ENCODE measurements at regions not wholly inside any gene's neighbourhood (a gene's known extent, or its start where the extent isn't known, plus 50 kb on each side); places are given as distances from the start of the nearest gene placed in this dataset.

DNA sequence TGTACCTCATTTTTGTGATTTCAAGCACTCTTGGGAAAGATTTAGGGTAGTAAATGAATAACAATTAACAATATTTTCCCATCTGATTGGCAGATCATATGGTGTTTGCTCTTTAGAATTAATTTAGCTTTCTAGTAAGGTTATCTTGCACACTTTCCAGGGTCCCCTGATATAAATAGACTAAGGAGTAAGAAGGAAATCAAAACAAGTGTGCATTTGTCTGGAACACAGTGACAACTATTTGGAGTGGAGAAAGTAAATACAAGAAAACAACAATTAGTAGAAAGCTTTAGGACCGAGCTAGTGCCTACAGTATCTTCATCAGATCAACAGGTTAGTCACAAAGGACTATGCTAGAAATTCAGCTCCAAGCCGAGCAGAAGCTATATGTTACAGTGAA is 429.5 kb downstream of the COG6 start:
- peaks cover 15% of the 10 kb centered on the region for H3K4me1 ChIP-seq (ENCODE audit: insufficient read depth)
- H3K27ac ChIP-seq (ENCODE audit: low read depth): no peak overlapping the region
- H3F3A ChIP-seq (replicated peaks; ENCODE audit: low read depth): no peaks in the 10 kb centered on the region
- H3K27me3 Mint-ChIP-seq (ENCODE audit: insufficient read depth, low read depth, poor library complexity): peaks cover 6% of the 10 kb centered on the region
- H3K36me3 ChIP-seq (ENCODE audit: insufficient read depth): no peaks in the 10 kb centered on the region; the same call in 1 of the 2 replicates
- peaks cover 28% of the 10 kb centered on the region for H3K4me1 Mint-ChIP-seq
- H2AFZ ChIP-seq: no peak overlapping the region
- H3K36me3 Mint-ChIP-seq (ENCODE audit: low read depth): no peaks in the 10 kb centered on the region
- H3K79me2 ChIP-seq (replicated peaks; ENCODE audit: insufficient read depth): no peaks in the 10 kb centered on the region
- H3K27ac Mint-ChIP-seq: no peak overlapping the region
- H3K9me2 ChIP-seq (ENCODE audit: insufficient read depth): no peaks in the 10 kb centered on the region; the same call in 1 of the 2 replicates
- H3K27me3 ChIP-seq (ENCODE audit: insufficient read depth): no peaks in the 10 kb centered on the region
- no peak overlapping the region for H3K4me3 Mint-ChIP-seq
- DNase-seq (ENCODE audit: low spot score) (no peak), ATAC-seq (no peak)
- H3K4me3 ChIP-seq: no peak overlapping the region
- peaks cover 7% of the 10 kb centered on the region; the same call in 2 of the 3 replicates for H3K9me3 Mint-ChIP-seq
- TF ChIP-seq ZNF331 (CRISPR knock-in tag; IDR thresholded peaks at IDR 0.05; ENCODE audit: low read depth) (no peak), ZNF114 (CRISPR knock-in tag; IDR thresholded peaks at IDR 0.05) (no peak), CREB1 (CRISPR knock-in tag; IDR thresholded peaks at IDR 0.05; ENCODE audit: low read depth) (no peak), EZH2 (IDR thresholded peaks at IDR 0.05; ENCODE audit: low read depth, unreplicated experiment) (no peak), POLR2AphosphoS5 (IDR thresholded peaks at IDR 0.05; ENCODE audit: low read depth) (no peak), EZH2phosphoT487 (IDR thresholded peaks at IDR 0.05; ENCODE audit: unreplicated experiment) (no peak), STAT1 (IDR thresholded peaks at IDR 0.05; ENCODE audit: unreplicated experiment) (no peak), NANOG (IDR thresholded peaks at IDR 0.05; ENCODE audit: borderline replicate concordance) (no peak)
- TF ChIP-seq, protein P1, sequence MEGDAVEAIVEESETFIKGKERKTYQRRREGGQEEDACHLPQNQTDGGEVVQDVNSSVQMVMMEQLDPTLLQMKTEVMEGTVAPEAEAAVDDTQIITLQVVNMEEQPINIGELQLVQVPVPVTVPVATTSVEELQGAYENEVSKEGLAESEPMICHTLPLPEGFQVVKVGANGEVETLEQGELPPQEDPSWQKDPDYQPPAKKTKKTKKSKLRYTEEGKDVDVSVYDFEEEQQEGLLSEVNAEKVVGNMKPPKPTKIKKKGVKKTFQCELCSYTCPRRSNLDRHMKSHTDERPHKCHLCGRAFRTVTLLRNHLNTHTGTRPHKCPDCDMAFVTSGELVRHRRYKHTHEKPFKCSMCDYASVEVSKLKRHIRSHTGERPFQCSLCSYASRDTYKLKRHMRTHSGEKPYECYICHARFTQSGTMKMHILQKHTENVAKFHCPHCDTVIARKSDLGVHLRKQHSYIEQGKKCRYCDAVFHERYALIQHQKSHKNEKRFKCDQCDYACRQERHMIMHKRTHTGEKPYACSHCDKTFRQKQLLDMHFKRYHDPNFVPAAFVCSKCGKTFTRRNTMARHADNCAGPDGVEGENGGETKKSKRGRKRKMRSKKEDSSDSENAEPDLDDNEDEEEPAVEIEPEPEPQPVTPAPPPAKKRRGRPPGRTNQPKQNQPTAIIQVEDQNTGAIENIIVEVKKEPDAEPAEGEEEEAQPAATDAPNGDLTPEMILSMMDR (conservative IDR thresholded peaks at IDR 0.05; ENCODE audit: low read depth in 2 of 2): no peak
- TF ChIP-seq, protein P2, sequence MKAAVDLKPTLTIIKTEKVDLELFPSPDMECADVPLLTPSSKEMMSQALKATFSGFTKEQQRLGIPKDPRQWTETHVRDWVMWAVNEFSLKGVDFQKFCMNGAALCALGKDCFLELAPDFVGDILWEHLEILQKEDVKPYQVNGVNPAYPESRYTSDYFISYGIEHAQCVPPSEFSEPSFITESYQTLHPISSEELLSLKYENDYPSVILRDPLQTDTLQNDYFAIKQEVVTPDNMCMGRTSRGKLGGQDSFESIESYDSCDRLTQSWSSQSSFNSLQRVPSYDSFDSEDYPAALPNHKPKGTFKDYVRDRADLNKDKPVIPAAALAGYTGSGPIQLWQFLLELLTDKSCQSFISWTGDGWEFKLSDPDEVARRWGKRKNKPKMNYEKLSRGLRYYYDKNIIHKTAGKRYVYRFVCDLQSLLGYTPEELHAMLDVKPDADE (IDR thresholded peaks at IDR 0.05): no peak
- TF ChIP-seq, protein P3, sequence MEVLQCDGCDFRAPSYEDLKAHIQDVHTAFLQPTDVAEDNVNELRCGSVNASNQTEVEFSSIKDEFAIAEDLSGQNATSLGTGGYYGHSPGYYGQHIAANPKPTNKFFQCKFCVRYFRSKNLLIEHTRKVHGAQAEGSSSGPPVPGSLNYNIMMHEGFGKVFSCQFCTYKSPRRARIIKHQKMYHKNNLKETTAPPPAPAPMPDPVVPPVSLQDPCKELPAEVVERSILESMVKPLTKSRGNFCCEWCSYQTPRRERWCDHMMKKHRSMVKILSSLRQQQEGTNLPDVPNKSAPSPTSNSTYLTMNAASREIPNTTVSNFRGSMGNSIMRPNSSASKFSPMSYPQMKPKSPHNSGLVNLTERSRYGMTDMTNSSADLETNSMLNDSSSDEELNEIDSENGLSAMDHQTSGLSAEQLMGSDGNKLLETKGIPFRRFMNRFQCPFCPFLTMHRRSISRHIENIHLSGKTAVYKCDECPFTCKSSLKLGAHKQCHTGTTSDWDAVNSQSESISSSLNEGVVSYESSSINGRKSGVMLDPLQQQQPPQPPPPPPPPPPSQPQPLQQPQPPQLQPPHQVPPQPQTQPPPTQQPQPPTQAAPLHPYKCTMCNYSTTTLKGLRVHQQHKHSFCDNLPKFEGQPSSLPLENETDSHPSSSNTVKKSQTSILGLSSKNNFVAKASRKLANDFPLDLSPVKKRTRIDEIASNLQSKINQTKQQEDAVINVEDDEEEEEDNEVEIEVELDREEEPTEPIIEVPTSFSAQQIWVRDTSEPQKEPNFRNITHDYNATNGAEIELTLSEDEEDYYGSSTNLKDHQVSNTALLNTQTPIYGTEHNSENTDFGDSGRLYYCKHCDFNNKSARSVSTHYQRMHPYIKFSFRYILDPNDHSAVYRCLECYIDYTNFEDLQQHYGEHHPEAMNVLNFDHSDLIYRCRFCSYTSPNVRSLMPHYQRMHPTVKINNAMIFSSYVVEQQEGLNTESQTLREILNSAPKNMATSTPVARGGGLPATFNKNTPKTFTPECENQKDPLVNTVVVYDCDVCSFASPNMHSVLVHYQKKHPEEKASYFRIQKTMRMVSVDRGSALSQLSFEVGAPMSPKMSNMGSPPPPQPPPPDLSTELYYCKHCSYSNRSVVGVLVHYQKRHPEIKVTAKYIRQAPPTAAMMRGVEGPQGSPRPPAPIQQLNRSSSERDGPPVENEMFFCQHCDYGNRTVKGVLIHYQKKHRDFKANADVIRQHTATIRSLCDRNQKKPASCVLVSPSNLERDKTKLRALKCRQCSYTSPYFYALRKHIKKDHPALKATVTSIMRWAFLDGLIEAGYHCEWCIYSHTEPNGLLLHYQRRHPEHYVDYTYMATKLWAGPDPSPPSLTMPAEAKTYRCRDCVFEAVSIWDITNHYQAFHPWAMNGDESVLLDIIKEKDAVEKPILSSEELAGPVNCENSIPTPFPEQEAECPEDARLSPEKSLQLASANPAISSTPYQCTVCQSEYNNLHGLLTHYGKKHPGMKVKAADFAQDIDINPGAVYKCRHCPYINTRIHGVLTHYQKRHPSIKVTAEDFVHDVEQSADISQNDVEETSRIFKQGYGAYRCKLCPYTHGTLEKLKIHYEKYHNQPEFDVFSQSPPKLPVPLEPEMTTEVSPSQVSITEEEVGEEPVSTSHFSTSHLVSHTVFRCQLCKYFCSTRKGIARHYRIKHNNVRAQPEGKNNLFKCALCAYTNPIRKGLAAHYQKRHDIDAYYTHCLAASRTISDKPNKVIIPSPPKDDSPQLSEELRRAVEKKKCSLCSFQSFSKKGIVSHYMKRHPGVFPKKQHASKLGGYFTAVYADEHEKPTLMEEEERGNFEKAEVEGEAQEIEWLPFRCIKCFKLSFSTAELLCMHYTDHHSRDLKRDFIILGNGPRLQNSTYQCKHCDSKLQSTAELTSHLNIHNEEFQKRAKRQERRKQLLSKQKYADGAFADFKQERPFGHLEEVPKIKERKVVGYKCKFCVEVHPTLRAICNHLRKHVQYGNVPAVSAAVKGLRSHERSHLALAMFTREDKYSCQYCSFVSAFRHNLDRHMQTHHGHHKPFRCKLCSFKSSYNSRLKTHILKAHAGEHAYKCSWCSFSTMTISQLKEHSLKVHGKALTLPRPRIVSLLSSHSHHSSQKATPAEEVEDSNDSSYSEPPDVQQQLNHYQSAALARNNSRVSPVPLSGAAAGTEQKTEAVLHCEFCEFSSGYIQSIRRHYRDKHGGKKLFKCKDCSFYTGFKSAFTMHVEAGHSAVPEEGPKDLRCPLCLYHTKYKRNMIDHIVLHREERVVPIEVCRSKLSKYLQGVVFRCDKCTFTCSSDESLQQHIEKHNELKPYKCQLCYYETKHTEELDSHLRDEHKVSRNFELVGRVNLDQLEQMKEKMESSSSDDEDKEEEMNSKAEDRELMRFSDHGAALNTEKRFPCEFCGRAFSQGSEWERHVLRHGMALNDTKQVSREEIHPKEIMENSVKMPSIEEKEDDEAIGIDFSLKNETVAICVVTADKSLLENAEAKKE (CRISPR knock-in tag; IDR thresholded peaks at IDR 0.05): no peak
- no peak overlapping the region for H3K4me2 ChIP-seq
- no peaks in the 10 kb centered on the region for H4K20me1 ChIP-seq (replicated peaks; ENCODE audit: insufficient read depth)

All from GM23338 (cell line).